Smooth muscle cell (in vitro differentiated cells): ENCODE measurements at regions not wholly inside any gene's neighbourhood (a gene's known extent, or its start where the extent isn't known, plus 50 kb on each side); places are given as distances from the start of the nearest gene placed in this dataset.

Experiments used
- DNase-seq: peaks from one replicate; lab custom pipeline; 2025; ENCODE audit not compliant: unreplicated experiment; lab: John Stamatoyannopoulos, UW
- H2AFZ ChIP-seq: fragments of 200-600 bp; sonication (generic); 2 replicates; pipeline ENCODE4 v1.6.0; 2016; ENCODE audit warnings: antibody characterized with exemption, low read depth, mild to moderate bottlenecking
- H3F3A ChIP-seq: fragments of 200-600 bp; sonication (generic); 2 replicates; pipeline ENCODE4 v1.6.0; 2017; ENCODE audit warnings: antibody characterized with exemption, low read depth
- H3K27ac ChIP-seq: fragments of 200-600 bp; sonication (generic); 2 replicates; pipeline ENCODE4 v1.5.1; 2016; ENCODE audit warnings: low read depth, mild to moderate bottlenecking
- H3K27me3 ChIP-seq: fragments of 200-600 bp; sonication (generic); 2 replicates; pipeline ENCODE4 v1.6.1; 2016; ENCODE audit warnings: low read depth, mild to moderate bottlenecking
- H3K36me3 ChIP-seq: fragments of 200-600 bp; sonication (generic); 2 replicates; pipeline ENCODE4 v1.5.1; 2016; ENCODE audit warnings: low read depth
- H3K4me1 ChIP-seq: fragments of 200-600 bp; sonication (generic); 2 replicates; pipeline ENCODE4 v1.5.1; 2016; ENCODE audit warnings: low read depth
- H3K4me2 ChIP-seq: fragments of 200-600 bp; sonication (generic); 2 replicates; pipeline ENCODE4 v1.6.0; 2016; ENCODE audit warnings: mild to moderate bottlenecking
- H3K4me3 ChIP-seq: fragments of 200-600 bp; sonication (generic); 2 replicates; pipeline ENCODE4 v1.5.1; 2016; ENCODE audit warnings: mild to moderate bottlenecking
- H3K79me2 ChIP-seq: fragments of 200-600 bp; sonication (generic); 2 replicates; pipeline ENCODE4 v1.6.0; 2016; ENCODE audit warnings: low read depth, mild to moderate bottlenecking
- H3K9ac ChIP-seq: fragments of 200-600 bp; sonication (generic); 2 replicates; pipeline ENCODE4 v1.6.0; 2016; ENCODE audit warnings: low read depth
- H3K9me3 ChIP-seq: fragments of 200-600 bp; sonication (generic); replicated peaks from 2 replicates; pipeline ENCODE4 v1.5.1; 2016; ENCODE audit warnings: low read depth
- H4K20me1 ChIP-seq: fragments of 200-600 bp; sonication (generic); 2 replicates; pipeline ENCODE4 v1.6.0; 2016; ENCODE audit warnings: low read depth
- CTCF ChIP-seq: fragments of 200-600 bp; sonication (generic); IDR thresholded peaks from 2 replicates; pipeline ENCODE4 v1.5.1; 2017; ENCODE audit warnings: borderline replicate concordance, mild to moderate bottlenecking, antibody characterized with exemption; ENCODE audit not compliant: insufficient read depth, poor library complexity, severe bottlenecking
- WGBS: methylation state at CpG from one replicate; pipeline ENCODE4 v1.1.7; 2016; ENCODE audit warnings: low lambda C conversion rate; 5-methylcytosine and 5-hydroxymethylcytosine counted together

GRCh38 chr1:101332633-101333032 is 95.8 kb downstream of the S1PR1 start:
- no peak for TF ChIP-seq CTCF
- no peak overlapping the region for H3K27ac ChIP-seq
- no peak for DNase-seq
- H3K9ac ChIP-seq, result no peak overlapping the region
- H3K4me1 ChIP-seq, result no peaks in the 10 kb centered on the region
- no peak overlapping the region for H3K4me2 ChIP-seq
- H3K79me2 ChIP-seq, result no peaks in the 10 kb centered on the region
- no peak overlapping the region for H3K4me3 ChIP-seq
- no peaks in the 10 kb centered on the region for H3F3A ChIP-seq
- H2AFZ ChIP-seq, result no peak overlapping the region
- H3K27me3 ChIP-seq, result peaks cover 4% of the 10 kb centered on the region
- no peaks in the 10 kb centered on the region for H4K20me1 ChIP-seq
- H3K9me3 ChIP-seq, result no peaks in the 10 kb centered on the region
- H3K36me3 ChIP-seq, result no peaks in the 10 kb centered on the region
- WGBS, result 82% methylated on average over 1 of the region's 1 CpG

GRCh38 chr1:101333186-101333585 is 96.4 kb downstream of the S1PR1 start:
- Histone ChIP-seq H3K27ac (no peak overlapping the region), H2AFZ (no peak overlapping the region), H3K27me3 (peaks cover 4% of the 10 kb centered on the region), H3K4me1 (no peaks in the 10 kb centered on the region), H3K4me3 (no peak overlapping the region), H3F3A (no peaks in the 10 kb centered on the region), H3K79me2 (no peaks in the 10 kb centered on the region), H3K9ac (no peak overlapping the region), H3K9me3 (no peaks in the 10 kb centered on the region), H4K20me1 (no peaks in the 10 kb centered on the region), H3K4me2 (no peak overlapping the region), H3K36me3 (no peaks in the 10 kb centered on the region)
- DNase-seq, result no peak
- WGBS, result 89% methylated on average over 4 of the region's 4 CpGs
- no peak for TF ChIP-seq CTCF

GRCh38 chr1:101337968-101338367 is 101.1 kb downstream of the S1PR1 start:
- no peak for DNase-seq
- no peak overlapping the region for H2AFZ ChIP-seq
- WGBS, result 89% methylated on average over 1 of the region's 1 CpG

More at GRCh38 chr1:101337968-101338367, 101.1 kb downstream of the S1PR1 start:
- TF ChIP-seq CTCF, result no peak
- Histone ChIP-seq H3F3A (peaks cover 3% of the 10 kb centered on the region), H3K27ac (no peak overlapping the region), H3K4me2 (no peak overlapping the region), H3K9me3 (no peaks in the 10 kb centered on the region), H3K4me1 (no peaks in the 10 kb centered on the region), H3K9ac (no peak overlapping the region), H4K20me1 (no peaks in the 10 kb centered on the region), H3K36me3 (no peaks in the 10 kb centered on the region), H3K4me3 (no peak overlapping the region), H3K79me2 (no peaks in the 10 kb centered on the region), H3K27me3 (peaks cover under 1% of the 10 kb centered on the region)
